ENCODE measurements at regions not wholly inside any gene's neighbourhood (a gene's known extent, or its start where the extent isn't known, plus 50 kb on each side); places are given as distances from the start of the nearest gene placed in this dataset.

DNA sequence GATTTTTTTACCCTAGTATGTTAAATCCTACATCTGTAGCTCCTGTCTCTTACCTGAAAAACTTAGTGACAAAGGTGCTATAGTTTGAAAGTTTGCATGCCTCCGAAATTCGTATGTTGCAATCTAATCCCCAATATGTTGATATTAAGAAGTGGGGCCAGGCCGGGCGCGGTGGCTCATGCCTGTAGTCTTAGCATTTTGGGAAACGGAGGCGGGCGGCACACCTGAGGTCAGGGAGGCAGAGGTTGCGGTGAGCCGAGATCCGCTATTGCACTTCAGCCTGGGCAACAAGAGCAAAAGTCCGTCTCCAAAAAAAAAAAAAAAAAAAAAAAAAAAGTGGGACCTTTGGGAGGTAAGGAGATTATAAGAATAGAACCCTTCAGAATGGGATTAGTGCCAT, 471.3 kb upstream of the TECRL start:
- TF ChIP-seq, protein P1, sequence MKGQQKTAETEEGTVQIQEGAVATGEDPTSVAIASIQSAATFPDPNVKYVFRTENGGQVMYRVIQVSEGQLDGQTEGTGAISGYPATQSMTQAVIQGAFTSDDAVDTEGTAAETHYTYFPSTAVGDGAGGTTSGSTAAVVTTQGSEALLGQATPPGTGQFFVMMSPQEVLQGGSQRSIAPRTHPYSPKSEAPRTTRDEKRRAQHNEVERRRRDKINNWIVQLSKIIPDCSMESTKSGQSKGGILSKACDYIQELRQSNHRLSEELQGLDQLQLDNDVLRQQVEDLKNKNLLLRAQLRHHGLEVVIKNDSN (IDR thresholded peaks at IDR 0.05) = no peak
- TF ChIP-seq EP300 (IDR thresholded peaks at IDR 0.05; ENCODE audit: borderline replicate concordance) = no peak
- no peak for TF ChIP-seq TAF1 (IDR thresholded peaks at IDR 0.05; ENCODE audit: low read depth)
- TF ChIP-seq, protein P2, sequence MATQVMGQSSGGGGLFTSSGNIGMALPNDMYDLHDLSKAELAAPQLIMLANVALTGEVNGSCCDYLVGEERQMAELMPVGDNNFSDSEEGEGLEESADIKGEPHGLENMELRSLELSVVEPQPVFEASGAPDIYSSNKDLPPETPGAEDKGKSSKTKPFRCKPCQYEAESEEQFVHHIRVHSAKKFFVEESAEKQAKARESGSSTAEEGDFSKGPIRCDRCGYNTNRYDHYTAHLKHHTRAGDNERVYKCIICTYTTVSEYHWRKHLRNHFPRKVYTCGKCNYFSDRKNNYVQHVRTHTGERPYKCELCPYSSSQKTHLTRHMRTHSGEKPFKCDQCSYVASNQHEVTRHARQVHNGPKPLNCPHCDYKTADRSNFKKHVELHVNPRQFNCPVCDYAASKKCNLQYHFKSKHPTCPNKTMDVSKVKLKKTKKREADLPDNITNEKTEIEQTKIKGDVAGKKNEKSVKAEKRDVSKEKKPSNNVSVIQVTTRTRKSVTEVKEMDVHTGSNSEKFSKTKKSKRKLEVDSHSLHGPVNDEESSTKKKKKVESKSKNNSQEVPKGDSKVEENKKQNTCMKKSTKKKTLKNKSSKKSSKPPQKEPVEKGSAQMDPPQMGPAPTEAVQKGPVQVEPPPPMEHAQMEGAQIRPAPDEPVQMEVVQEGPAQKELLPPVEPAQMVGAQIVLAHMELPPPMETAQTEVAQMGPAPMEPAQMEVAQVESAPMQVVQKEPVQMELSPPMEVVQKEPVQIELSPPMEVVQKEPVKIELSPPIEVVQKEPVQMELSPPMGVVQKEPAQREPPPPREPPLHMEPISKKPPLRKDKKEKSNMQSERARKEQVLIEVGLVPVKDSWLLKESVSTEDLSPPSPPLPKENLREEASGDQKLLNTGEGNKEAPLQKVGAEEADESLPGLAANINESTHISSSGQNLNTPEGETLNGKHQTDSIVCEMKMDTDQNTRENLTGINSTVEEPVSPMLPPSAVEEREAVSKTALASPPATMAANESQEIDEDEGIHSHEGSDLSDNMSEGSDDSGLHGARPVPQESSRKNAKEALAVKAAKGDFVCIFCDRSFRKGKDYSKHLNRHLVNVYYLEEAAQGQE (IDR thresholded peaks at IDR 0.05; ENCODE audit: low read depth) = no peak

DNA sequence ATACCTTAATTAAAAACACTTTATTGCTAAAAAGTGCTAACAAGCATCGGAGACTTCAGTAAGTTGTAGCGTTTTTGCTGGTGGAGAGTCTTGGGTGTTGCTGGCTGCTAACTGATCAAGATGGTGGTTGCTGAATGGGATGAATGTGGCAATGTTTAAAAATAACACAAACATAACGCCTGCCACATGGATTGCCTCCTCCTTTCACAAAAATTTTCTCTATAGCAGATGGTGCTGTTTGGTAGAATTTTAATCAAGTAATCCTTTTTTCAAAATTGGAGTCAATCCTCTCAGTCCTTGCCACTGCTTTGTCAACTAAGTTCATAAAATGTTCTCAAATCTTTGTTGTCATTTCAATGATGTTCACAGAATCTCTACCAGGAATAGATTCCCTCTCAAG, 466.8 kb upstream of the TECRL start:
- TF ChIP-seq CREB1 (IDR thresholded peaks at IDR 0.05; ENCODE audit: low read depth) (no peak), EP300 (IDR thresholded peaks at IDR 0.05; ENCODE audit: borderline replicate concordance) (no peak), NFIC (IDR thresholded peaks at IDR 0.05) (no peak), ZBTB7A (IDR thresholded peaks at IDR 0.05; ENCODE audit: low read depth) (no peak), RAD21 (IDR thresholded peaks at IDR 0.05; ENCODE audit: low read depth) (no peak), YY1 (IDR thresholded peaks at IDR 0.05; ENCODE audit: low read depth) (no peak), CEBPB (IDR thresholded peaks at IDR 0.05) (no peak), TEAD4 (IDR thresholded peaks at IDR 0.05) (no peak), FOXM1 (IDR thresholded peaks at IDR 0.05; ENCODE audit: borderline replicate concordance, low read depth) (no peak), EGR1 (IDR thresholded peaks at IDR 0.05) (no peak), TCF12 (IDR thresholded peaks at IDR 0.05; ENCODE audit: low read depth) (no peak), TAF1 (IDR thresholded peaks at IDR 0.05; ENCODE audit: low read depth) (no peak)
- TF ChIP-seq, protein P2 (IDR thresholded peaks at IDR 0.05; ENCODE audit: low read depth) = no peak
- TF ChIP-seq, protein P3, sequence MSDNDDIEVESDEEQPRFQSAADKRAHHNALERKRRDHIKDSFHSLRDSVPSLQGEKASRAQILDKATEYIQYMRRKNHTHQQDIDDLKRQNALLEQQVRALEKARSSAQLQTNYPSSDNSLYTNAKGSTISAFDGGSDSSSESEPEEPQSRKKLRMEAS (IDR thresholded peaks at IDR 0.05) = no peak
- TF ChIP-seq, protein P1 (IDR thresholded peaks at IDR 0.05) = no peak

DNA sequence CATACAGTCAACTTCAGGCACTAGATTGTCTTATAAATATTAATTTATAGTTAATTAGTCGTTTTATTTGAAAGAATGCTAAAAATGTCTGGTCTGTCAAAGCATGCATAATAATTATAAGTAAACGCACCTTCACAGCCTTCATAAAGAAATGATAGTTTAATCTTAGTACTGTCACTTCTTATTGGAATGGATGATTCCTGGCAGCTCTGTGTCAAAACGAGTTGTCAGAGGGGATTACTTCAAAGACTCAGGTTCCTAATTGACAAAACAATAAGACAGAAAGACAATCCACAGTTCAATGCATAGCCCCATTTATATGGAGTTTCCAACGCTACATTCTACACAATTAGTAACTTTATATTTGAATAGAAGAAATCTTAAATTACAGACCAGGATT, 461.3 kb upstream of the TECRL start:
- TF ChIP-seq, protein P1 (IDR thresholded peaks at IDR 0.05) = no peak
- TF ChIP-seq TEAD4 (IDR thresholded peaks at IDR 0.05) (no peak), RAD21 (IDR thresholded peaks at IDR 0.05; ENCODE audit: low read depth) (no peak), FOXM1 (IDR thresholded peaks at IDR 0.05; ENCODE audit: borderline replicate concordance, low read depth) (no peak), EP300 (IDR thresholded peaks at IDR 0.05; ENCODE audit: borderline replicate concordance) (no peak), ZBTB7A (IDR thresholded peaks at IDR 0.05; ENCODE audit: low read depth) (no peak), NFIC (IDR thresholded peaks at IDR 0.05) (no peak), CREB1 (IDR thresholded peaks at IDR 0.05; ENCODE audit: low read depth) (no peak), YY1 (IDR thresholded peaks at IDR 0.05; ENCODE audit: low read depth) (no peak), CEBPB (IDR thresholded peaks at IDR 0.05) (no peak), TCF12 (IDR thresholded peaks at IDR 0.05; ENCODE audit: low read depth) (no peak), EGR1 (IDR thresholded peaks at IDR 0.05) (no peak), TAF1 (IDR thresholded peaks at IDR 0.05; ENCODE audit: low read depth) (no peak)
- TF ChIP-seq, protein P2 (IDR thresholded peaks at IDR 0.05; ENCODE audit: low read depth) = no peak
- TF ChIP-seq, protein P3 (IDR thresholded peaks at IDR 0.05) = no peak

DNA sequence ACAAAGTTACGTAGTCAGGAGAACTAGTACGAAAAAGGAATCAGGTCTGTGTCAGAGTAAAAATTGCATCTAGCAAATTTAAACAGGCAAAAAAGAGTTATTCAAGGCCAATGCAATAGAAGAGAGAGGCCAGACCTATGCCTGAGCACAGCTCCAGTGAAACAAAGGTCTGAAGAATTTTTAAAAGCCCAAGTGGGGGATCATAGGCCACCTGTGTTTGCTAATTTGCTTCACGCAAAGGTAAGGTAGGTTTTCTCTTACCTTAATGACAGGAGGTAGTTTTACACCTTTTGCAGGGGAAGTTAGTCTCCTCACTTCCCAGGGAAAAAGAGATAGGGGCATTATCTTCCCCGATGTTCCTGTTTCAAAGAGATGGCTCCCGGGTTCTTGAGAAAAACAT, 448.6 kb upstream of the TECRL start:
- no peak for TF ChIP-seq ZBTB7A (IDR thresholded peaks at IDR 0.05; ENCODE audit: low read depth)
- TF ChIP-seq, protein P2 (IDR thresholded peaks at IDR 0.05; ENCODE audit: low read depth) = no peak
- TF ChIP-seq RAD21 (IDR thresholded peaks at IDR 0.05; ENCODE audit: low read depth) = no peak
- TF ChIP-seq TAF1 (IDR thresholded peaks at IDR 0.05; ENCODE audit: low read depth) = no peak
- TF ChIP-seq, protein P3 (IDR thresholded peaks at IDR 0.05) = no peak
- TF ChIP-seq YY1 (IDR thresholded peaks at IDR 0.05; ENCODE audit: low read depth) = no peak
- TF ChIP-seq TEAD4 (IDR thresholded peaks at IDR 0.05) = no peak
- no peak for TF ChIP-seq NFIC (IDR thresholded peaks at IDR 0.05)
- TF ChIP-seq CEBPB (IDR thresholded peaks at IDR 0.05) = no peak
- TF ChIP-seq TCF12 (IDR thresholded peaks at IDR 0.05; ENCODE audit: low read depth) = no peak
